Renal cortex interstitium (tissue), 11 donors: ENCODE measurements at regions not wholly inside any gene's neighbourhood (a gene's known extent, or its start where the extent isn't known, plus 50 kb on each side); places are given as distances from the start of the nearest gene placed in this dataset.

Source experiments
- DNase-seq, 11 donors: peaks; one replicate each; pipeline ENCODE4 v3.0.0-alpha.2; 2013; ENCODE audit warnings: low read depth in 9 of 11, low spot score in 4 of 11; ENCODE audit errors: extremely low read depth in 1 of 11

GRCh38 chr10:58140691-58141347, 126.9 kb downstream of the IPMK start:
- DNase-seq, result no peak

GRCh38 chr10:58140054-58140453, 127.6 kb downstream of the IPMK start:
- DNase-seq, result no peak

GRCh38 chr10:58137813-58138212, 129.9 kb downstream of the IPMK start:
- peak in 9 of 11 donors; percentile 4 to 48 (median 28) for DNase-seq

- no peak for DNase-seq
Measured at GRCh38 chr10:58115218-58116050, 152.3 kb downstream of the IPMK start.

- no peak for DNase-seq
Measured at GRCh38 chr10:58109731-58110130, 158.0 kb downstream of the IPMK start.

GRCh38 chr10:58107506-58107905, 160.2 kb downstream of the IPMK start:
- no peak for DNase-seq

GRCh38 chr10:58106211-58107035, 161.3 kb downstream of the IPMK start:
- no peak for DNase-seq

- no peak for DNase-seq
Measured at GRCh38 chr10:58104351-58104751, 163.3 kb downstream of the IPMK start.

- no peak for DNase-seq
Measured at GRCh38 chr10:58102897-58103296, 164.8 kb downstream of the IPMK start.

- DNase-seq, result no peak
Measured at GRCh38 chr10:58101682-58102081, 166.0 kb downstream of the IPMK start.

- DNase-seq, result no peak
Measured at GRCh38 chr10:58094985-58095718, 172.5 kb downstream of the IPMK start.

GRCh38 chr10:58091886-58092285, 175.8 kb downstream of the IPMK start:
- DNase-seq, result no peak

GRCh38 chr10:58089739-58090138, 178.0 kb downstream of the IPMK start:
- no peak for DNase-seq

- no peak for DNase-seq
Measured at GRCh38 chr10:58087896-58088295, 179.8 kb downstream of the IPMK start.

GRCh38 chr10:58086763-58087150, 180.9 kb downstream of the IPMK start:
- no peak for DNase-seq

- no peak for DNase-seq
Measured at GRCh38 chr10:58086144-58086762, 181.4 kb downstream of the IPMK start.

GRCh38 chr10:58082248-58082647, 185.4 kb downstream of the IPMK start:
- no peak for DNase-seq

- no peak for DNase-seq
Measured at GRCh38 chr10:58081353-58081752, 186.3 kb downstream of the IPMK start.

GRCh38 chr10:58079461-58079860, 188.2 kb downstream of the IPMK start:
- no peak for DNase-seq
